ENCODE measurements at regions not wholly inside any gene's neighbourhood (a gene's known extent, or its start where the extent isn't known, plus 50 kb on each side); places are given as distances from the start of the nearest gene placed in this dataset.
A peak's percentile ranks its signal among the peaks of the same experiment; 100 is the strongest.
"Not testable (repeated sequence)": the region's sequence is repeated elsewhere in the genome, so short reads cannot be mapped to it uniquely, and the experiment has no call there.

- H3K9me3 Mint-ChIP-seq (ENCODE audit: low read depth, unreplicated experiment); H3K36me3 Mint-ChIP-seq (ENCODE audit: insufficient read depth, unreplicated experiment); H3K27me3 Mint-ChIP-seq (ENCODE audit: unreplicated experiment); H3K4me3 Mint-ChIP-seq (ENCODE audit: low read depth, unreplicated experiment); DNase-seq; H3K4me1 Mint-ChIP-seq (ENCODE audit: low read depth, unreplicated experiment); H3K27ac Mint-ChIP-seq (ENCODE audit: unreplicated experiment); intact Hi-C loops (cut with micrococcal nuclease; ENCODE audit: unreplicated experiment); BruUV-seq (replicated peaks): not testable (repeated sequence)
- CTCF ChIA-PET = interaction anchor here (0.6 kb wide), 1 partner anchor 17 kb away, joined by 3 read pairs; no protein-coding TSS in a partner anchor
Observed at GRCh38 chr15:83335542-83335941, 51.1 kb upstream of the BNC1 start.

GRCh38 chr15:83339396-83339795 is 54.9 kb upstream of the BNC1 start:
- H3K27me3 Mint-ChIP-seq (ENCODE audit: unreplicated experiment) = peaks cover 19% of the 10 kb centered on the region
- BruUV-seq (replicated peaks) = no TSS peak
- no peak overlapping the region for H3K4me3 Mint-ChIP-seq (ENCODE audit: low read depth, unreplicated experiment)
- DNase-seq = no peak
- intact Hi-C loops (cut with micrococcal nuclease; ENCODE audit: unreplicated experiment) = no loop called here
- no peaks in the 10 kb centered on the region for H3K9me3 Mint-ChIP-seq (ENCODE audit: low read depth, unreplicated experiment)
- no peak overlapping the region for H3K27ac Mint-ChIP-seq (ENCODE audit: unreplicated experiment)
- H3K4me1 Mint-ChIP-seq (ENCODE audit: low read depth, unreplicated experiment) = no peaks in the 10 kb centered on the region
- no peak for TF ChIP-seq CTCF (IDR thresholded peaks at IDR 0.05; ENCODE audit: unreplicated experiment)
- CTCF ChIA-PET = no interaction called here
- no peaks in the 10 kb centered on the region for H3K36me3 Mint-ChIP-seq (ENCODE audit: insufficient read depth, unreplicated experiment)

- CTCF ChIA-PET = interaction anchor here (0.6 kb wide), 1 partner anchor 38 kb away, joined by 4 read pairs; no protein-coding TSS in a partner anchor
- no peak for TF ChIP-seq CTCF (IDR thresholded peaks at IDR 0.05; ENCODE audit: unreplicated experiment)
- intact Hi-C loops (cut with micrococcal nuclease; ENCODE audit: unreplicated experiment) = no loop called here
- H3K4me3 Mint-ChIP-seq (ENCODE audit: low read depth, unreplicated experiment) = no peak overlapping the region
- peaks cover 26% of the 10 kb centered on the region for H3K27me3 Mint-ChIP-seq (ENCODE audit: unreplicated experiment)
- no peaks in the 10 kb centered on the region for H3K4me1 Mint-ChIP-seq (ENCODE audit: low read depth, unreplicated experiment)
- H3K9me3 Mint-ChIP-seq (ENCODE audit: low read depth, unreplicated experiment) = no peaks in the 10 kb centered on the region
- no TSS peak for BruUV-seq (replicated peaks)
- H3K27ac Mint-ChIP-seq (ENCODE audit: unreplicated experiment) = no peak overlapping the region
- DNase-seq = no peak
- H3K36me3 Mint-ChIP-seq (ENCODE audit: insufficient read depth, unreplicated experiment) = no peaks in the 10 kb centered on the region
Observed at GRCh38 chr15:83340087-83340486, 55.6 kb upstream of the BNC1 start.

GRCh38 chr15:83346342-83346741 is 61.9 kb upstream of the BNC1 start:
- H3K36me3 Mint-ChIP-seq (ENCODE audit: insufficient read depth, unreplicated experiment) = no peaks in the 10 kb centered on the region
- no peak for DNase-seq
- H3K9me3 Mint-ChIP-seq (ENCODE audit: low read depth, unreplicated experiment) = no peaks in the 10 kb centered on the region
- TF ChIP-seq CTCF (IDR thresholded peaks at IDR 0.05; ENCODE audit: unreplicated experiment) = no peak
- H3K27me3 Mint-ChIP-seq (ENCODE audit: unreplicated experiment) = peaks cover 85% of the 10 kb centered on the region
- intact Hi-C loops (cut with micrococcal nuclease; ENCODE audit: unreplicated experiment) = no loop called here
- CTCF ChIA-PET = no interaction called here
- H3K4me1 Mint-ChIP-seq (ENCODE audit: low read depth, unreplicated experiment) = no peaks in the 10 kb centered on the region
- no peak overlapping the region for H3K4me3 Mint-ChIP-seq (ENCODE audit: low read depth, unreplicated experiment)
- H3K27ac Mint-ChIP-seq (ENCODE audit: unreplicated experiment) = no peak overlapping the region
- BruUV-seq (replicated peaks) = no TSS peak

- H3K27me3 Mint-ChIP-seq (ENCODE audit: unreplicated experiment) = peaks cover 60% of the 10 kb centered on the region
- no peak for TF ChIP-seq CTCF (IDR thresholded peaks at IDR 0.05; ENCODE audit: unreplicated experiment)
- H3K27ac Mint-ChIP-seq (ENCODE audit: unreplicated experiment) = peak overlapping the region; percentile 47
- intact Hi-C loops (cut with micrococcal nuclease; ENCODE audit: unreplicated experiment) = no loop called here
- DNase-seq = no peak
- CTCF ChIA-PET = no interaction called here
- no peaks in the 10 kb centered on the region for H3K9me3 Mint-ChIP-seq (ENCODE audit: low read depth, unreplicated experiment)
- no peak overlapping the region for H3K4me3 Mint-ChIP-seq (ENCODE audit: low read depth, unreplicated experiment)
- H3K36me3 Mint-ChIP-seq (ENCODE audit: insufficient read depth, unreplicated experiment) = no peaks in the 10 kb centered on the region
- no TSS peak for BruUV-seq (replicated peaks)
- H3K4me1 Mint-ChIP-seq (ENCODE audit: low read depth, unreplicated experiment) = peaks cover 9% of the 10 kb centered on the region
Observed at GRCh38 chr15:83352119-83352518, 67.7 kb upstream of the BNC1 start.
